ENCODE measurements at regions not wholly inside any gene's neighbourhood (a gene's known extent, or its start where the extent isn't known, plus 50 kb on each side); places are given as distances from the start of the nearest gene placed in this dataset.

DNA sequence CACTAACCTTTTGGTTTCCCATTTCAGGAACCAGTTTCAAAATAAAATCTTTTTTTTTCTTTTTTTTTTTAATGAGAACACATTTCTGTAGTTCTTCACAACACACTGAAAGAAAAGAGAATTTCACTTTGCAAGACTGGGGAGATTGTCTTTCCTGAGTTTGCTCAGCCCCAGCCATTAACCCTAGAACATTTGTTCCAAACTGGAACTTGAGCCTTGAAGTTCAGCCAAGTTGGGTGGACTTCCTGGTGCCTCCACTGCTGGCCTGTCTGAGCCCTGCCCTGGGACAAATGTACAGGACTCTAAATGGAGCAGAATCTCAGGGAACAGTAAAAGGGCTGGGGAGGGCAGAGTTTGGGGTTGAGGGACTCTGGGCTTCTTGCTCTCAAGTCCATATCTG, 196.4 kb upstream of the LPP start:
- DNase-seq = no peak

DNA sequence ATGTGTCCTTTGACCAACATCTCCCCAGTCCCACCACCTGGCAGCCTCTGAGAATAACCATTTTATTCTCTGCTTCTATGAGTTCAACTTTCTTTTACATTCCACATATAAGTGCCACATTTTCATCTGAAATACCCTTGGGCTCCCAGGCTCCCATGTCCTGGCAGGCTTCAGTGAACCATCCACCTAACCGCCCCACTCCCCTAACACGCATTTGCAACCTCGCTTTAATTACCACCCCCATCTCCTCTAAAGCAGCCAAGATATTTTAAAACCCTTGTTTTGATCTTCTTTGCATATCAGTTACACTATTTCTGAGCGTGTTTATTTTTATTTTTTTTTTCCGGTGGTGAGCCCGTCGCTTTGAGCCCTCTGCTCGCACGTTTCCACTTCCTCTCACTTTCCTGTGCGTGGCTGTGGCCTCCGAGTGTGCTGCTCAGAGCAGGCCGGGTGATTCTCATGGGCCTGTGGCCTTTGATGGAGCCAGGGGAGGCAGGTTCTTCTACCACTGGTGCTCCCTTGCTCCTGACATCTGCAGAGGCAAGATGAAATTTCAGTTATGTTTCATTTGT, 195.4 kb upstream of the LPP start:
- peak; percentile 72 for DNase-seq

DNA sequence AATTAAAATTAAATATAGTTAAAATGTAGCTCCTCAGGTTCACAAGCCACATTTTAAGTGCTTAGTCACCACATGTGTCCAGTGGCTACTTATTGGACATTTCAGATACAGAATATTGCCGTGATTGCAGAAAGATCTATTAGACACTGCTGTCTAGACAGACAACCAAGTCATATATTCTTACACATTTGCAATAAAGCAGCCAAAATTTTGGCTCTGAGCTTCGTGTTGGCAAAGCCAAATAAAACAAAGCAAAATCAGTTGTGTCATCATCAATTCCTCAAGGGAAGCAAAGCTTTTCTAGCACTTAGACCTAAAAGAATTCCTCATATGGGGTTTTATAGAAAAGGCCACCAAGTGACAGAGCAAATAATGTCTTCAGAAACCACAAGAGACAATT, 193.1 kb upstream of the LPP start:
- no peak for DNase-seq

DNA sequence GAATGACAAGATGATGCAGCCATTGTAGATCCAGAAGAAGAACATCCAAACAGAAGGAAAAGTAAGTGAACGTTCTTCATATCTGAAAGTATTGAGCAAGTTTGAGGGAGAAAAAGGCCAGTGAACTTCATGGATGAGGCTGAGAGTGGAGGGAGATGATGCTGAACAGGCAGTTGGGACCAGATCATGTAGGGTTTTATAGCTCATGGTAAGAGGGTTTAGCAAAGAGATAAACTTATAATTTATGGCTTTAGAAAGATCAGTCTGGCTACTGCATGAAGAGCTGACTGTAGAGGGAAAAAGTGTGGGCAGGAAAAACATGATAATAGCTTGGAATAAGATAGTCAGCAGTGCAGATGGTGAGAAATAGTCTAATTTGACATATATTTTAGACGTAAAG, 192.6 kb upstream of the LPP start:
- DNase-seq = no peak

DNA sequence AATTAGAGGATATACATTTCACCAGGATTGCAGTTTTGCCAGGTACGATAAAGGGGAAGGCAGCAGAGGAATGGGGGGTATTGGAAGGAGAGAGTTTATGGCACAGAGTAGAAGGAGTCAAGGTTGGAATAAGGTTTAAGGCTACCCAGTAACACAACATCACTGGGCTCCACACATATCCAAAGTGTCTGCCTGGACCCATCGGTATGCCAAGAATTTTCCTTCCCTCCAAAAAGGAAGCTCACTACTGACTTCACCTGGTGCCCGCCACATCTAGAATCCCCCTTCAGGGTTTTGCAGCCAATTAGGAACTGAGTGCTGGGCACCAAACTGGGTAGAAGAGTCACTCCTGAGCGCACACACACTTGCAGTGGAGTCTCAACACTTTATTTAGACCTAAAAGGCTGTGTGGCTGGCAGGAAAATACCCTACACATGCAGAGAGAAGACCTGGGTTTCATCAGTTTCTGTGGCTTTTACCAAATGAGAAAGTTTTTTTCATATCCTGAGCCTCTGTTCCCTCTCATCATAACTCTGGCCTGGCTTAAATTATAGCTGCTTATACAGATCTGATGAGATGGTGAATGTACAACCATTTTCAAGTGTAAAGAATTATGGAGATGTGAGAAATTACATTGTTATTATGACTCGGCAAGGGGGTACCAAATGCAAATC, 190.8 kb upstream of the LPP start:
- DNase-seq = no peak

DNA sequence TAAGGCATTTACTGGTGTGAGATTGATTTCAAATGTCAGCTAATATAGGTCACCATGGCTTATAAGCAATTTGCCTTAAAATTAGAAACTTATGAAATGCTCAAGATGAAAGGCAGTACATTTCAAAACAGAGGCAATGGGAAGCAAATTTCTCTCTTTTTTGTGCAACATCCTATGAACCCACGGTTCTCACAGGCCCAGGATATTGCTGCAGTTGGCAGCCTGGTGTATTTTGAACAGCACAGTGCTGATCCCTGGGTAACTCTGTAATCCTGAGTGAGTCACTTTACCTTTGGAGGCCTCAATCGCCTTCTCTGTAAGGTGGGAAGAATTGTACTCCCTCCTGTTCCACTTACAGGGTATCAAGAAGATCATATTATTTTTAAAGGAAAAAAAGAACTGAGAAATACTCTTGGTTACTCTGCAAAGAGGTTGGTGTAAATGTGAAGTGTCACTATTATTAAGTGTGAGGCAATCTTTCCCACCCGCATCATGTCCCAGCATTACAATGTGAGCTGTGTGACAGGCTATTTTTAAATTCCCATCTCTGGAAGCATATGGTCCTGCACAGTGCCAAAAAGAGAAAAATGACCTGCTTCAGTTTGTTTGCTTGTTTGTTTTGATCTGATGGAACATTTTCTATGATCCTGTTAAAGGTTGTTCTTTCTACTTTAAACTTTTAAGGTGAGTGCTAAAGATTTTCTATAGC, 190.1 kb upstream of the LPP start:
- no peak for DNase-seq

DNA sequence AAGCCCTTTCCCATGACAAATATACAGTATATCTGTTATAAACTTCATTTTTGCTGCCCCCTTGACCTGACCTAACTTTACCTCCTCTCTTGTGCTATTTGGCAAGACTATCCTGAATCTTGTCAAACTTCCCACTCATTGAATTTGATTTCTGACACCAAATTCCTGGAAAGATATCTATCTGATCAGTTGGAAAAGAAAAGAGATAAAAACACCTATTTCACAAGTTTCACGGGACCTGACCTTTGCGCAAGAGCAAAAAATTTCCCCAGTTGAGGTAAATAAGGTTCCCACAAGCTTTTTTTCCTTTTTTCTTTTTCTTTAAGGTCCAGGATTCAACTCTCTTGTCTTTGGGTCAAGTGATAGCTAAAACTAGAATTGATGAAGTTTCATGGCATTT, 189.2 kb upstream of the LPP start:
- no peak for DNase-seq

DNA sequence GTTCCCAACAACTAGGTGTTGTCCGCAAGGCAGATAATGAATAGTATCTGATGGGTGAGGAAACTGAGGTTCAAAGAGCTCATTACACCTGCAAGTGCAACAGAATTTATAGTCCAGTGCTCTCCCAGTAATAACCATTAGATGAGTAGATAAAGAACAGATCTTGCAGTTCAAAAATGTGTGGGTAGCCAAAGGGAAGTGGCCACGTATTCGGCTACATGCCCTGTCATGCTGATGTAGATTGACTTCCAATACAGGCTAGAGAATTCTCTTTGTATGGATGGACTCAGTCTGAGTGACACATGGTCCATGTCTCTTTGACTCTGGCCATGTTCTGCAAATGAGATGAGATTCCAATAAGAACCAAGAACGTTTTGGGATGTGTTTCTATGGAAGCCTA, 187.9 kb upstream of the LPP start:
- no peak for DNase-seq

DNA sequence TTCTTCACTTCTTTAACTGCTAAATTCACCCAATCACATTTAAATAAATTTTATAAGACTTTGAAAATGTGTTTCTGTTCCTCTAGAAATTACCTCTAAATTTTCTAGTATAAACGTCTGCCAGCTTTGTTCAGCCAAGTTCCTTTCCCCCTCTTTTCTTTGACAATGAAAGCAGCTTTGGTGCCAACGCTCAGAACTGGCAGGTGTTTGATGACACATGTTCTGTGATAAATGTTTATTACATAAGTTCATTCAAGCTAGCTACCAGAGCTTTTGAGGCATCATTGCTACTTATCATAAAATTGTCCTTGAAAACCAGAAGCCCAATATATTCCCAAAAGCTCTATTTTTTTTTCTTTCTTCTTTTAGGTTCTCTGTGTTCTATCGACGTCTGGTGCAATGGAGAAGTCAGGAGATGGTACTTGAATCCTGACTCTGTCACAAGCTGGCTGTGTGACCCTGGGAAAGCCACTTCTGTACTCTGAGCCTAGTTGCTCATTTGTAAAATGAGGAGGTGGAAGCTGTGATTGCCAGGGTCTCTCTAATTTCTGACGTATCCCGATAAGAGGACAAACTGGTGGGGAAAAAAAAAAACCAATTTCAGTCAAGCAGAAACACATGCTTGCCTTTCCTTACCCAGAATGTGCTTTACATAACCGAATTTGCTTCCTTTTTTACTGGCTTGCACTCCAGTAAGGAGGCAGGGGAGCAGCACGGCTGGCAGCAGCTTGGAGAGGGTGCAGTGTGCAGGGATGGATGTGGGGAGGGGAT, 187.1 kb upstream of the LPP start:
- no peak for DNase-seq

DNA sequence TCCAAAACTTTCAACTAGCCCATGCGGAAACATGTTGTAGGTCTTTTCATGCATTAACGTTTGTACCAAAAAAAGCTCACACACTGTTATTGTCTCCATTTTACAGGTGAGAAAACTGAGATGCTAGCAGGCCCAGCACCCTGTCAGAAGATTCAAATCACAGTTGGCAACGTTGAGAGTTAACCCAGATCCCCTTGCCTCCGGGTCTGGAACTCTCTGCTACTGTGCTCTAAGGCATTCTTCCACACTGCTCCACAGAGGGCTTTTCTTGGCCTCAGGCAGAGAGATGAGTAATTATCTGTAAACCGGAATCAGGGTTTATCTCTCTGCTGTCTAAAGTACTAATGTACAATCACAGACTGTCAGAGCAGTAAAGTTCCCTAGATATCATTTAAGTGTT, 186.0 kb upstream of the LPP start:
- DNase-seq = no peak

DNA sequence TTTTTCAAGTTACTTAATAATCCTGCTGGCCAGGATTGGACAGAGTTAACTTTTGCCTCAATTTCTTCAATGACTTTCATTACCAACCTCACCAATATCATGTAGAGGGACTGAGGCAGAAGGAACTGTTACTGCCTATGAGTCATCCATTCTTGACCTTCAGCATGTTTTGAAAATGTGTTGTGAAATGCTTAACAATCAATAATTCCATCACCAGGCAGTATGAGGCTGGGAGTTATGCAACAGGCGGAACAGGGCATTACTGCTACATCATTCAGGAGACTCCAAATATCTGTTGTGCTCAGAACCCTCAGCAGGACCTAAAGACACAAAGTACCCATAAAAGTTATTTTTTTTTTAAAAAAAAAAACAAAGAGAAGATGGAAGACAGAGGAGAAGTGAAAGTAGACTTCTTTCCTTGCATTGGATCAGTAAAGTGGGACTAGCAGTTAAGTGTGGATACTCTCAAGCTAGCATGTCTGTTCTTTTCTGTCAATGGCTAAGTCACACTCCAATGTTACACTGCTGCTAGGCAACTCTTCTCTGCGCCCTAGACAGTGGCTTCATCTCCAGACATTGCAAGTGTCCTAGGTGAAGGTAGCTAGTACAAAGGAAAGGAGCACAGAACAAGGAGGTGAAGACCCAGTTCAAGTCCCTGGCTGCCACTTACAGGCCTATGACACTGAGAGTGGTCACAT, 184.9 kb upstream of the LPP start:
- DNase-seq = no peak

DNA sequence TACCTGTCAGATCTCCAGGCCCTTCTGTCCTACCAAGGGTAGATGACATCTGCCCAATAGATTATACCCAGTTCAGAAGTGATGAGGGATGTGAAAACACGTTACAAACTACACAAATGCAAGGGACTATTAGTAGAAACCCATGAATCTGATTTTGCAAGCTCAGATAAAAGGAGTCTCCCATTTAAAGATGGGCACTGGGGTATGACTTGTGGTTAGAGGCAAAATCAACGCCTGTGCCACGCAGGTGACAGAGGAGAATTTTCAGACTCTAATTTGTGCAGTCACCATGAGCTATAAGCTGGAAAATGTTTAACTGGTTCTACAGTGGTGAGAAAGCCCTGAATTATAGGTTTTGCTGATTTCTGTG, 184.4 kb upstream of the LPP start:
- no peak for DNase-seq

DNA sequence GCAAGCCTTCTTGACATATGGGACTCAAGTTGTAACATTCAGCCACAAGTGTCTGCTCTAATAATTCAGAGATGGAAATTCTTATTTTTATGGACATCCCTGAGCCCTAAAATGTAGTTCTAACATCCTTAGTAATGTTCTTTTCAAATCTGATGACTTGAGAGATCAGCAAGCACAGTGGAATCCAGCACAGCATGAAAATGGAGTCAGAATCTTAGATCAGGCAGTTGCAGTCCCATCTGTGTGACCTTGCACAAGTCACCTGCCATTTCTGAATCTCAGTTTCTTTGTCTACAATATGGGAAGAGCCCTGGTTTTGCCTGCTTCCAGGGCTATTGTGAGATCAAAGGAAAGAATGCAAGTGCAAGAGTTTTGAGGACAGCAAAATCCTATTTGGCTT, 183.9 kb upstream of the LPP start:
- no peak for DNase-seq

DNA sequence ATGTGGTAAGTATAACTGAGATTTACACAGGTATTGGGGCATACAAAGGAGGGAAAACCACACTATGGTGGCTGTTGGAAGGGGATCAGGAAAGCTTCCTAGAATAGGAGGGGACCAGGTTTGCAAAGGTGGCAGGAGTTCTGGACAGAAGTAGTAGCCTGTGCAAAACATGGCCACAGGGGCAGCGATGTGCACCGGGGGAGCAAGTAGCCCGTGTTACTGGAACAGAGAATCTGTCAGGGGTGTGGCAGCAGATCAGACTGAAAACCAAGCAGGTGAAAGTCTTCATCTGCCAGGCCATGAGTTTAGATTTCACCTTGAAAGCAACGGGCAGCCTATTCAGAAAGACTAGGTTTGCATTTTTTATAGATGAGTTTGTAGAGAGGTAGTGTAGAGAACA, 182.3 kb upstream of the LPP start:
- DNase-seq = no peak

DNA sequence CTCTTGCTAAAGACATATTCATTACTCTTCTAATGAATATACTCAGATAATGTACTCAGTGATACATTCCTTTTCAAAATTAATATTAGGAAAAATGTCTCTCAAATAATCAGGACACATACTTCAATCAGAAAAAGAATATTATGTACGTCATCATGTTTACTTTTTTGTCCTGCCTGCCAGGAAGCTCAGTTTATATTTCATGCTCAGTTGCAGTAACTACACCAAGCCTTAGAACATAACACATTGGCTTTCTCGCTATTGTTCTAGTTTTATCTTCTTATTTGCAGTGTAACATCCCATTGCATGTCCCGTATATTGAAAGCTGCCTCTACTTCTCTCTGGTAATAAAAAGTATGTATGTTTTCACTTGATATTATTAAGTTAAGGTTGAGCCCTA, 181.5 kb upstream of the LPP start:
- no peak for DNase-seq

DNA sequence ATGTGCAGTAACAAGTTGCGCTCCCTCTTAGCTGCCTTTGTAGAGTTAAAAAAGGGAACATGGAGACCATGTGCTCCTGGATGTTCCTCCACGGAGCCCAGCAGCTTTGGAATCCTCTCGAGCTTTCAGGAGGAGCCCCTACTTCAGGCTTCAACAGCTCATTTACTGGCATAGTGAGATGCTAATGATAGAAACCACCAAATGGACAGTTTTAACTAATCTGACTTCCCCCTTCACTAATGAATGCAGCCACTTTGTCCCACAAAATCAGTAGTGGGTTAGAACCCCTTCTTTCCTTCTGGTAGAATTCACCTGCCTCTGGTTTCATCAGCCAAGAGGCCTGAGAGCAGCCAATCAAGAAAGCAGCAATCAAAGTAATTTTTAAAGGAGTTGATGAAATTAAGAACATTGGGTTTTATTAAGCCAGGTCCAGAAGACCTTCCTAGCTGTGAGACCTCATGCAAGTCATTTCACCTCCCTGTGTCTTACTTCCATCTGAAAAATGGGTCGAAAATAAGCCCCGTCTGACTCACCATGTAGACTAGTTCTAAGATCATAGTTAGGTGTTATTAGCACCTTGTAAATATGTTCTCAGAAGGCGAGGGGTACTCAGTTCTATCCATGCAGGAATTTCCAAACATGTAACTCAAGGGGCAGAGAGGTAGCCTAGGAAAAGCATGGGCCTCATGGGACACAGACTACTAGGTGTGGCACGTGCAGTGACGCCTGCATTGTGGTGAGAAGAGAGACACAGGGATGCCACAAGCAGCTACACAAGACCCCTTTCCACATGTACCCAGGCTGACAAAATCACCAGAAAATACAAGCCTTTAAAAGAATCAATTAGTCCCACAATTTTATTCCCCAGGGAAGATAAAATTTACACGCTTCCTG, 179.7 kb upstream of the LPP start:
- no peak for DNase-seq

DNA sequence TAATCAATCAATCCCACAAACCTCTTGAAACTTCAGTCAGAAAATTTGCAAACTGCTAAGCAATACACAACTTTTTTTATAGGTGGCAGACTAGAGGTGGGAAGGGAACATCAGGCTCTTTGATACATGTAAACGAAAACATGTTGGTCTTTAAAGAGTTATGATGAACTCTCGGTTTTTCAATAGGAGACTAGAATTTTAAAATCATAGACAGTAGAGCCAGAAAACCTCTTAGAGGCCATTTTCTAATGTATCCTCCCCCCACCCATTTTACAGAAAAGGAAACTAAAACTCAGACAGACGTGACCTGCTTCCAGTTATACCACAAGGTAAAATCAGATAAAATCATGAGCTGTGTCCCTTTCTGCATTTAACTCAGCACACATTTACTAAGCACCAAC, 179.1 kb upstream of the LPP start:
- no peak for DNase-seq

DNA sequence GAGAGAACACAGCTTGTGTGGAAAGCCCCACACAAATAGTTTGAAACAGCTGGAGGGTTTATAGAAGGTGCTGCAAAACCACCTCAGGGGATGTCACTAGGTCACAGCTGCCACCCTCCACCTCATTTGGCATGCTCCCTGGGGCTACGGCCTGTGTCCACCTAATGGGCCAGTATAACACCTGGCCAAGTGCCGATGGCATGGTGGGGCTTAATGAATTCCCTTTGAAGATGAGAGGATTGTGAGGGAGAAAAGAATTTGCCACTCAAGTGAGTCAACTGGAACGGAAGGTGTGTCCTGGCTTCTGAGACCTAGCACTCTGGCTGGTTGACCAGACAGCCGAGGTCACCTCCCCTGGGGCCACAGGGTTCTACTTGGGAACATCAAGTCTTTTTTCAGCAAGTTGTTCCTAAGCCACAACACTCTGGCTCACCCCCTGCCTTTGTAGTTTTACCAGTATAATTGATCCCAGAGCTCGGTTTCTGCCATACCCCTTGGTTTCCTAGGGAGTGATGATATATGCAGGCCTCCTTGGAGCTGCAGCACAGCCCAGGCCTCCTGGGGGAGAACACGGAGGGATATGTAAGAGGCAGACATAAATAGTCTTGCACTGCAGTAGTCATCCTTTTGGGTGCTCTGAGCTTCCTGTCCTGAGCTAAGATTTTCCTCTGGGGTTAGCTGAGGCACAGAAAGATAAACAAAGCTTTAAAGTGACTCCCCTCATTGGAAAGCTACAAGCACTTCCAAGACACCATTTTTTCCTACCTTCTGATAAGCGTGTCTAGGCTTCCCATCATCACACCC, 178.2 kb upstream of the LPP start:
- peak; percentile 18 for DNase-seq

DNA sequence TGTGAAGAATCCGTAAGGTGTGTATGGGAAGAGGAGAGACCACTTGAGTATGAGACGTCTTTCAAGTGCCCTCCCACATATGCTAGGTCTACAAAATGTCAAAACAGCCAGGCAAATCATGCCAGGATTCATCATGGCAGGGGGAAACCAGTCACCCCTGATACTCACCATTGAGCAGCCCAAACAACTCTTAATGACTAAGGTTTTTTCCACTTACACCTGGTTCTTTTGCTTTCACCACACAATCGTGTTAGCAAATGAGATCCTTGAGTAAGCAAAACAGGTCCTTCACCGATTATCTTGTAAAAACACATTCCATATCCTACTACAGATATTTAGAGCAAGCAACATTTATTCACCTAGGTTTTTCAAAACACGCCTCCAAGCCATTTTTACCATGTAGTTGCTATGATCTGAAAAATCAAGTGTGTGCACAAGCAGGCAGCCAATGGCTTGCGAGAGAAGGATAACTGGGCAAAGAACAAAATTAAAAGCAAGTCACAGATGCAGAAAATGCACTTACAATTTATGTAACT, 177.5 kb upstream of the LPP start:
- no peak for DNase-seq

DNA sequence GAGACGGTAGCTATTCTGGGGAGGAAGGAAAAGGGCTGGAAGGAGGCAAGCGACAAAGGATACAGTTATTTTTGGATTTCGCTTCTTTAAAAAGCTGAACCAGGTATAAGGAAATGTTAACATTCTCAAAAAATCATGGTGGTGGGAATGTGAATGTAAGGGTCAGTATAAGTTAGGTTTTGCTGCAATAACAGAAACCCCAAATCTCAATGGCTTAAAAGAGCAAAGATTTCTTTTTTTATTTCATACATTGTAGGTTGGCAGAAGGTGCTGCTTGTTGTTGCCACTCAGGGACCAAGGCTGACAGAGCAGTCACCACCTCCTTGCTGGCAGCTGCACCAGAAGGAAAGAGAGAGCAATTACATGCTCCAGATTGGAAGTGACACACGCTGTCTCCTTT, 176.3 kb upstream of the LPP start:
- DNase-seq = no peak

DNA sequence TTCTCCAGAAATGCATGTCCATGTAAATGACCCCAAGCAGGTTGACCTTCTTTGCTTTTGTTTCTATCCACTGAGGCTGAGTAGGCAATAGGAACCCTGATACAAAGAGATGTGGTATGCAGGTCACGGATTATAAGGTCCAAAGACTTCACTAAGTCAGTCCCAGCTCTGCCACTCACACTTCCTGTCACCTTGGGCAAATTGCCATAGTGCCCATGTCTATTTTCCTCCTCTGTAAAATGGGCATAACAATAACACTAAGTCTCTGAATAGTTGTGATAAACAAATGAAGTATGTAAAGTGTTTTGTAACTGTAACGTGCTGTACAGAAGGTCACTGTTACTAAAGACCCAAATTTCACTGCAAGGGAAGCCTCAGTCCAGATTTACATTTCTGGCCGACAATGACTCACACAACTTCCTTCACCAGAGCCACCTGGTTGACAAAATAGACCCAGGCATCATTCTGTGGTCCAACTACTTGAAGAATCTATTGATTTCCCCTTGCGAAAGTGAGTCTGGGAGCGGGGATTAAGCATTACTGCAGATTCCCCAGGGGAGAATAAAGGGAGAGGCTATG, 175.4 kb upstream of the LPP start:
- peak; percentile 26 for DNase-seq

All from CD4-positive, alpha-beta T cell treated with Interleukin-17A for 4 hours (primary cell).